ENCODE measurements at regions not wholly inside any gene's neighbourhood (a gene's known extent, or its start where the extent isn't known, plus 50 kb on each side); places are given as distances from the start of the nearest gene placed in this dataset.
"Not testable (repeated sequence)": the region's sequence is repeated elsewhere in the genome, so short reads cannot be mapped to it uniquely, and the experiment has no call there.

DNA sequence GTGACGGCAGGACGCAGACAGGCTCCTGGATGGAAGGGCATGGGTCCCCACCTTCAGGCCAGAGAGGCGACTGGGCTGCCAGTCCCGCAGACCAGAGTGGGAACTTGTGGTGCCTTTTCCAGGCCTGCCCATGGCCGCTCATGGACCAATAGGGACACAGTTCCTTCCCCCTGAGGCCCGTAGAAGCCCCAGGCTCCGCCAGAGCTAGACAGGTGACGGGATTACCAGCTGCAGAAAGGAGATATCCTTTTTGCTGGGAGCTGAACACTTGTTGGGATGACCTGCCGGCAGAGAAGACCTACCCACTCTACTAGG is 73.6 kb upstream of the RASSF8 start:
- Mint-ChIP-seq H3K27ac (no peak overlapping the region), H3K36me3 (no peaks in the 10 kb centered on the region), H3K4me1 (peaks cover 11% of the 10 kb centered on the region), H3K4me3 (no peak overlapping the region), H3K9me3 (peaks cover 13% of the 10 kb centered on the region), H3K27me3 (ENCODE audit: low read depth) (no peaks in the 10 kb centered on the region)
- TF ChIP-seq, protein P1, sequence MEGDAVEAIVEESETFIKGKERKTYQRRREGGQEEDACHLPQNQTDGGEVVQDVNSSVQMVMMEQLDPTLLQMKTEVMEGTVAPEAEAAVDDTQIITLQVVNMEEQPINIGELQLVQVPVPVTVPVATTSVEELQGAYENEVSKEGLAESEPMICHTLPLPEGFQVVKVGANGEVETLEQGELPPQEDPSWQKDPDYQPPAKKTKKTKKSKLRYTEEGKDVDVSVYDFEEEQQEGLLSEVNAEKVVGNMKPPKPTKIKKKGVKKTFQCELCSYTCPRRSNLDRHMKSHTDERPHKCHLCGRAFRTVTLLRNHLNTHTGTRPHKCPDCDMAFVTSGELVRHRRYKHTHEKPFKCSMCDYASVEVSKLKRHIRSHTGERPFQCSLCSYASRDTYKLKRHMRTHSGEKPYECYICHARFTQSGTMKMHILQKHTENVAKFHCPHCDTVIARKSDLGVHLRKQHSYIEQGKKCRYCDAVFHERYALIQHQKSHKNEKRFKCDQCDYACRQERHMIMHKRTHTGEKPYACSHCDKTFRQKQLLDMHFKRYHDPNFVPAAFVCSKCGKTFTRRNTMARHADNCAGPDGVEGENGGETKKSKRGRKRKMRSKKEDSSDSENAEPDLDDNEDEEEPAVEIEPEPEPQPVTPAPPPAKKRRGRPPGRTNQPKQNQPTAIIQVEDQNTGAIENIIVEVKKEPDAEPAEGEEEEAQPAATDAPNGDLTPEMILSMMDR (IDR thresholded peaks at IDR 0.05; ENCODE audit: unreplicated experiment) = no peak
- no peak for DNase-seq (ENCODE audit: low spot score in 2 of 2, unreplicated experiment in 2 of 2)

DNA sequence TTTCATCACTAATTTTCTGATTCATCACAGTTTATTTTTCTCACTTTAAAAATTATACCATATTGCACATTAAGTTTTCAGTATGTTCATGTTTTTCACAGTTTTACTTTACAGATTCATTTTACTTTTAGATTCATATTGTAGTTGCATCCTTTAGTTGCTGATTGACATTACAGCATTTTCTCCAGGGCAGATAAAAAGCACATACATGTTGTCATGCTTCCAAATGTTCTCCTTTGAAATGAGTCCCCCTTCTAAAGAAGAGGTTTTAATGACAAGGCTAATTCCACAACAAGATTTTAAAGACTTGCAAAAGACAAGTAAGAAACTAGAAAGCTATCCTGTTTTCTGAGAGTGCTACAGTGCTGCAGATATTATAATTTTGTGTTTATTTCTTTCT is 72.1 kb upstream of the RASSF8 start:
- Mint-ChIP-seq H3K9me3 (peaks cover 10% of the 10 kb centered on the region), H3K36me3 (no peaks in the 10 kb centered on the region), H3K27ac (no peak overlapping the region), H3K27me3 (ENCODE audit: low read depth) (no peaks in the 10 kb centered on the region), H3K4me1 (peaks cover 11% of the 10 kb centered on the region), H3K4me3 (no peak overlapping the region)
- no peak for DNase-seq (ENCODE audit: low spot score in 2 of 2, unreplicated experiment in 2 of 2)
- TF ChIP-seq, protein P1 (IDR thresholded peaks at IDR 0.05; ENCODE audit: unreplicated experiment) = no peak

DNA sequence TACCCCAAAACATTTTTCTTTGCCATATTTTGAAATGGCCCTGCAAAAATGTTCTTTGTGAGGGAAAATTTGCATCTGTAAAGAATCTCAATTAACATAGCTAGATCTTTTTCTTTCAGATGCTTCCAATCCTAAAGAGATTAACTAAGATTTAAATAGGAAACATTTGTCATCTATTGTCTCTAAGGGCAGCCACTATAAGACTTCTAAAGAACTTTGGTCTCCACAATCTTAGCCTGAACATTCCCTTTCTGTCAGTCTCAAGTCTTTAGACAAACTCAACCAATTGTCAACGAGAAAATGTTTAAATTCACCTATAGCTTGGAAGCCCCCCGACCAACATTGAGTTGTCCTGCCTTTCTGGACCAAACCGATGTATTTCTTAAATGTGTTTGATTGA is 71.1 kb upstream of the RASSF8 start:
- Mint-ChIP-seq H3K9me3 (peaks cover 5% of the 10 kb centered on the region), H3K27ac (no peak overlapping the region), H3K4me1 (peaks cover 11% of the 10 kb centered on the region), H3K4me3 (no peak overlapping the region), H3K36me3 (no peaks in the 10 kb centered on the region), H3K27me3 (ENCODE audit: low read depth) (no peaks in the 10 kb centered on the region)
- TF ChIP-seq, protein P1 (IDR thresholded peaks at IDR 0.05; ENCODE audit: unreplicated experiment) = no peak
- no peak for DNase-seq (ENCODE audit: low spot score in 2 of 2, unreplicated experiment in 2 of 2)

DNA sequence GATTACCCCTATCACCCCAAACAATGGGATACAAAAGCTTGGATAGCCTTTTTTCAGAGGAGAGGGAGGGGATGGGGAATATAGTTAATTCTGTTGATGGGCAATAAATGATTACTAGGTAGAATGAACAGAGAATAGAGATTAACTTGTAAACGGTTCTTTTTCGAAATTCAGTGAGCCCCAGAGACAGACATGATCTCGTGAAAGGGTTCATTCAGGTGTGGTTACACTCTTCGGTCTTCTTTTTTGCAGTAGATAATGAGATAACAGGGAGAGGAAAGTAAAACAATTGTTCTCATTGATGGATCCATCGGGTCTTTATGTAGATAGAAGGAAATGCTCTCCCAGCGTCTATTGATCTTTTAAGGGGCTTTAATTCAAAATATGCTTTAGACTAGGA is 69.3 kb upstream of the RASSF8 start:
- Mint-ChIP-seq H3K27me3 (ENCODE audit: low read depth) (no peaks in the 10 kb centered on the region), H3K4me1 (peaks cover 11% of the 10 kb centered on the region), H3K4me3 (no peak overlapping the region), H3K9me3 (peaks cover 8% of the 10 kb centered on the region), H3K36me3 (no peaks in the 10 kb centered on the region), H3K27ac (no peak overlapping the region)
- DNase-seq (ENCODE audit: low spot score in 2 of 2, unreplicated experiment in 2 of 2) = no peak
- TF ChIP-seq, protein P1 (IDR thresholded peaks at IDR 0.05; ENCODE audit: unreplicated experiment) = no peak

DNA sequence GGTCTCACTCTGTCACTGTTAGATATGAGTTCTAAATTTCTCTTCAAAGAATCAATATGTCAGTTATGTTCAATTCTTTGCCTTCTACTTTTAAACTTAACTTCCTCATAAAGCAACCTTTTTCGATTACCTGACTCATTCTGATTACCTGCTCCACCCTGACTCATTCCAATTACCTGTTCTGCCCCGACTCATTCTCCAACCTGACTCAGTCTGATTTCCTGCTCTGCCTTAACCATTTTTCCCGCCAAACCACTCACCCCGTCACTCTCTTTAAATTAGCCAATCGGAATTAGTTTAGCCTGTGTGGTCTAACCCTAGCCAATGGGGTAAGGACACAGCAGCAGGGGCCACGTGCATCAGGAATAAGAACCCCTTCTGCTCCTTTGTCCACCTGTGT is 67.4 kb upstream of the RASSF8 start:
- not testable (repeated sequence) for H3K9me3 Mint-ChIP-seq; H3K27me3 Mint-ChIP-seq (ENCODE audit: low read depth); DNase-seq (ENCODE audit: low spot score in 2 of 2, unreplicated experiment in 2 of 2); H3K4me3 Mint-ChIP-seq; H3K36me3 Mint-ChIP-seq; H3K27ac Mint-ChIP-seq
- peaks cover 11% of the 10 kb centered on the region for H3K4me1 Mint-ChIP-seq

DNA sequence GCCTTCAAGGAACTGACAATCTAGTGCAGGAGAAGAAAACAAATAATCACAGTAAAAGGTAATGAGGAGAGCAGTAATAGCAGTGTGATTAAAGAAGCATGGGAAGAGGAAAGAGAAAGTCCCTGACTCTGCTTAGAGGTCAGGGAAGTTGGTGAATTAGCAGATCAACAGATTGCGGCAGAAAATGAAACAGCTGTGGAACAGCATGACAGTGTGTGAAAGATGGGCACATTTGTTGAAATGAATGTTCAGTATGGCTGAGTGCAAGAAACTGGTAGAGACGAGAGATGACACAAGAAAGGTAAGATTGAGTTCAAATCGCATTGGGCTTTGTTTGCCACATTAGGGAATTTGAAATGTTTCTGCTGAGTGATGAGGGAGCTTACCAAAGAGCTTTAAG is 63.7 kb upstream of the RASSF8 start:
- Mint-ChIP-seq H3K9me3 (peaks cover 16% of the 10 kb centered on the region), H3K27me3 (ENCODE audit: low read depth) (no peaks in the 10 kb centered on the region), H3K36me3 (peaks cover 5% of the 10 kb centered on the region), H3K27ac (no peak overlapping the region), H3K4me3 (no peak overlapping the region), H3K4me1 (no peaks in the 10 kb centered on the region)
- TF ChIP-seq, protein P1 (IDR thresholded peaks at IDR 0.05; ENCODE audit: unreplicated experiment) = no peak
- no peak for DNase-seq (ENCODE audit: low spot score in 2 of 2, unreplicated experiment in 2 of 2)
